ENCODE measurements at regions not wholly inside any gene's neighbourhood (a gene's known extent, or its start where the extent isn't known, plus 50 kb on each side); places are given as distances from the start of the nearest gene placed in this dataset.

GRCh38 chr15:45743426-45744235 is 108.8 kb downstream of the SQOR start:
- DNase-seq (ENCODE audit: low spot score), result no peak

DNA sequence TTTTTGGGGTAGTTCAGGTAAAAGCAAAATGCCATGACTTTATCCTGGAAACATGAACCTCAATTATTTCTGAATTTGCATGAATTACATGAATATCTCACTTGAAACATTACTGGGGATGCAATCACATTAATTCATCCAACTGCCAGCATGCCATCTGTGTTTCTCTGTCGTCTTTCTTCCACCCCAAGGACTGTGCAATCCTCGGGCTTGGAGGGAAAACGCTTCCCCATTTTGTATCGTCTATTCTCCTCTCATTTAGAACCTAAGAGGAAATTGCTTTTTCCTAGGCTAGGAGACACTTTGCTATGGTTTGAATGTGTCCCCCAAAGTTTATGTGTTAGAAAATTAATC is 109.4 kb downstream of the SQOR start:
- DNase-seq (ENCODE audit: low spot score), result no peak

DNA sequence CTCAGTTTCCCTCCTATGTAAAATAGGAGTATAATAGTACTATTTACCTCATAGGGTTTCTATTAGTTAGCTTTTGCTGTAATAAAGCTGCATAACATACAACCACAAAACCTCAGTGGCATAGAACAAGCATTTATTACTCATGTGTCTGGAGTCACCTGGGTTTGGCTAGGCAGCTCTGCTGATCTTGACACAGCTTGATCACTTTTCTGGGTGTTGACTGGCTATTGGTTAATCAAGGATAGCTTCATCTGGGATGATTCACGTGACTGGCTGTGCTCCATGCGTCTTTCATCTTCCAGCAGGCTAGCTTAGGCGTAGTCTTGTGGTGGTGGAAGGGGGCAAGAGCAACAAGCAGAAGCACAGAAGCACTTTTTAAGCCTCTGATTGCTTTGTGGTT is 112.6 kb downstream of the SQOR start:
- no peak for DNase-seq (ENCODE audit: low spot score)

- no peak for DNase-seq (ENCODE audit: low spot score)
Observed at GRCh38 chr15:45751629-45752028, 116.8 kb downstream of the SQOR start.

DNA sequence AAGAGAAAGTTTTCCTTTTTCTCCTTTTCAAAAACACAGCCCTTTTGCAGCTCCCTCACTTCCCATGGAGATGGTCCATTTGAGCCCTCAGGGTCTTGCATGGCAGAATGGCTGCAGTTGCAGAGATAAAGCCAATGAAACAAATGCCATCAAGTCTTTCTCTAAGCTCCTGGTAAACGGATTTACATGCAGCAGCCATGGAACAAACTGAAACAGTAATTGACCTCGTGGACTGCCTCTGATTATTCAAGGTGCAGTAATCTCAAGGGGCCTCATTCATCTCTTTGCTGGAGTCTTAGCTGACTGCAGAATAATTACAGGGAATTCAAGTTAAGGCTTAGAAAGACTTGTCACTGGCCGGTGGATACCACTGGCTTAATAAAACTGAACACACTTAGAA is 125.1 kb downstream of the SQOR start:
- DNase-seq (ENCODE audit: low spot score), result no peak

- no peak for DNase-seq (ENCODE audit: low spot score)
Observed at GRCh38 chr15:45762726-45763125, 127.9 kb downstream of the SQOR start.

DNA sequence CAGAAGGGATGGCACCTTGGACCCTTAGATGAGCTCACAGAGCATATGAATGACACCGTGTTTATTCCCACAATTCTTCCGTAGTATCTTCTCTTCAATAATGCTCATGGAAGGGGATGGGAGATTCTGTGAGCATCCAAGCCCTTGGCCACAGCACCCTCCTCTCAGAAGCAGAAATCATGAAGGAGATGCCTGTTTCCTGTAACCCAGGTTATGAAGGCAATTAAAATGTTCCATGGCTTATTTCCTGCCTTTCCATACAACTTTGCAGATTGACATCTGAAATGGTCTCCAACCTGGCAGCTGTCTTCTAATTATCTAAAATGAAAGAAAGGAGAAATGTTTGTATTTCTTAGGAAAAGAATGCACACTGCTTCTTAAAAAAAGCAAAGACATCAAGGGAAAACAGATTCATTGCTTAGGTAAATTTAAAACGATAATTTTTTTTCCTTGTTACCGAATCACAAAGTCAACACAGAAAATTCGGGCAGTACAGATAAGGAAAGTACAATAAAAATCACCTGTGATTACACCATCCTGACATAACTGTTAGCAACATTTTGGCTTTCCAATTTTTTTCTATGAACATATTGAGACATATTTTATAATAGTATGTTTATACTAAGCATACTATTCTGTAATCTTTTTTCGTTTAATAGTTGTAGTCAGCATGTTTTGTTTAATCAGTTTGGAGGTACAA is 128.5 kb downstream of the SQOR start:
- no peak for DNase-seq (ENCODE audit: low spot score)

DNA sequence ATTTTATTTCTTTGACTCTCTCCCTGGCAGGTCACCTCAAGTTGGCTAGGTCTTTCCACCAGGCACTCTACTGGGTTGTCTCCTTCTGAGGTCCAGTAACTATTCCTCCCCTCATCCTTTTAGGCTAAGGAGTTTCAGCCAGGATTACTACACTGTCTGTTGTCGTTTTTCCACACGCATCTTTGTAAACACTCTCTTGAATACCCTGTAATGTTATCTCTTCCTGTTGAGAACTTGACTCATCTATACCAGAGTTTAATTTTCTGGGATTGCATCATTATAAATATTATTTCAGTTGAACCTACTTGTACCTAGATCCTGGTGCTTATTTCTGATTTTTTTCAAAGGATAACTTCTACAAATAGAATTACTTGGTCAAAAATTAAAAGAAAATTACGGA is 138.3 kb downstream of the SQOR start:
- DNase-seq (ENCODE audit: low spot score), result no peak

GRCh38 chr15:45776772-45777171 is 141.9 kb downstream of the SQOR start:
- DNase-seq (ENCODE audit: low spot score), result no peak

DNA sequence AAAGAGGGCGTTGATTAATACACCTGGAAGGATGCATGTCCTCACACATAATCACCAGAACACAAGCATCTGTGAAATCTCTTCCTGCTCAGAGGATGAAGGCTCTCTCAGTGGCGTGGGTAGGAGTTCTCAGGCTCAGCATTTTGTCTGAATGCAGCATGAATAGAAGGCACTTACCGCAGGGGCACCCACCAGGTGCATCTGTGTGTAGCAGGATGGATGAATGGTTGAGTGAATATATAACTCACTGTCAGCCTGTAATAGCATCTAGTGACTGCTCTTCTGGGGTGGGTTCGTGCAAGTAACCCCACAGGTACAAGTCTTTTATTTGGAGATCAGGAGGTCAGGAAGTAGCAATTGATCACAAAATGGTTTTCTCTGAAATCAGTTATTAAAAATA is 143.0 kb downstream of the SQOR start:
- DNase-seq (ENCODE audit: low spot score), result no peak

- DNase-seq (ENCODE audit: low spot score), result no peak
Observed at GRCh38 chr15:45780352-45780751, 145.5 kb downstream of the SQOR start.

DNA sequence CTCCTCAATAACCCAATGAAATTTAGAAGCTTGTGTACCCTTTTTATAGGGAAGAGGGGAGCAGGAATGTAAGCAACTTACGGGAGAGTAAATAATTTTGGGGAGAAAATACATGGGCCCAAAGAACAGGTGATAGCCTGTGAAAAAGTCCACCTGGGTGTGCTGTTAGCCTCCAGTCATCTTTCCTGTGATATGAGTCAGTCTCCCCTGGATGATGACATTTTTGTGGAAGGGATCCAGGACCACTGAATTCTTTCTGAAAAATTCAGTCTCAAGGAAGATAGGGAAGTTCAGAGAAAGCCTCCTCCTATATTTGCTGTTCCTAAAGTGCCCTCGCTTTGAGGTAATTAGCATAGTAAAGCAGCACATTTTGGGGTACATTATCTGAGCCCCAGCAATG is 149.8 kb downstream of the SQOR start:
- no peak for DNase-seq (ENCODE audit: low spot score)

DNA sequence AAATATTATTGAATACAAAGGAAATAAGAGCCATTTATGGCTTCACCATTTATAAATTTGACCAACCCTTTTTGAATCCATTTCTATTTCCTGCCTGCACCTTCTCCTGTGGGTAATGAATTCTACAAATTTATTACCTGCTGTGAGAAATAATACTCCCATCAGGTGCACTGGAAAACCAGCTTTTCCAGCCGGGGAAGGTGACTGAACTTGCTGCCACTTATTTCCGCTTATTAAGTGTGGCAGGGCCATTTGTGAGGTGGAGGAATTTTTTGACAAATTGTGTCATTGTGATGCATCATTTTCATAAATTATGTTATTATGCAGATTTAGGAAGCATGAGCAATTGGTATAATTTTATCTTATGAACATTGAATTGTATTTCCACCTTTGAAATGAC is 151.1 kb downstream of the SQOR start:
- DNase-seq (ENCODE audit: low spot score), result no peak

DNA sequence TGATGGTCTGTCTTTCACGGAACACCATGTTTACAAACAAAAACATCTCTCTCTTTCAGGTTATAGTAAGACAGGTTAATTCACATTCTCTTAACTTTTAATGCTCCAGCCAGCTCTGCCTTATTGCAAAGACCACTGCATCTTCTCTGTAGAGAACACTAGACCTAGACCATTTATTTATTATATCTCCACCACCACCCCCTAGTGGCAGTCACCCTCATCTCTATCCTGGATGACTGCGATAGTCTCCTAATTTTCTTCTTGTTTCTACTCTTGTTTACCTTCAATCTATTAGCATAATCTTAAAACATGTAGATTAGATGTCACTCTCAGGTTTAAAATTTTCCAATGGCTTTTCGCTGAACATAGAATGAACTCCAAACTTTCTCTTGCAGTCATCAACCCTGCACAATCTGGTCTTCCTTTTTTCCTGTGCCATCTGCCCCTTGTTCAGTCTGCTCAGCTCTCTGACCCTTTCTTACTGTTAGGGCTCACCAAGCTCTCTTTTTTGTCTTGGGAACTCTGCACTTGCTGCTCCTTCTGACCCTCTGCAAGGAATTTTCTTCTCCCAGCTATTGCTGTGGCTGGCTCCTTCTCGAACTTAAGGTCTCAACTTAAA is 155.6 kb downstream of the SQOR start:
- DNase-seq (ENCODE audit: low spot score), result peak; percentile 8

- DNase-seq (ENCODE audit: low spot score), result no peak
Observed at GRCh38 chr15:45794304-45794703, 159.5 kb downstream of the SQOR start.

DNA sequence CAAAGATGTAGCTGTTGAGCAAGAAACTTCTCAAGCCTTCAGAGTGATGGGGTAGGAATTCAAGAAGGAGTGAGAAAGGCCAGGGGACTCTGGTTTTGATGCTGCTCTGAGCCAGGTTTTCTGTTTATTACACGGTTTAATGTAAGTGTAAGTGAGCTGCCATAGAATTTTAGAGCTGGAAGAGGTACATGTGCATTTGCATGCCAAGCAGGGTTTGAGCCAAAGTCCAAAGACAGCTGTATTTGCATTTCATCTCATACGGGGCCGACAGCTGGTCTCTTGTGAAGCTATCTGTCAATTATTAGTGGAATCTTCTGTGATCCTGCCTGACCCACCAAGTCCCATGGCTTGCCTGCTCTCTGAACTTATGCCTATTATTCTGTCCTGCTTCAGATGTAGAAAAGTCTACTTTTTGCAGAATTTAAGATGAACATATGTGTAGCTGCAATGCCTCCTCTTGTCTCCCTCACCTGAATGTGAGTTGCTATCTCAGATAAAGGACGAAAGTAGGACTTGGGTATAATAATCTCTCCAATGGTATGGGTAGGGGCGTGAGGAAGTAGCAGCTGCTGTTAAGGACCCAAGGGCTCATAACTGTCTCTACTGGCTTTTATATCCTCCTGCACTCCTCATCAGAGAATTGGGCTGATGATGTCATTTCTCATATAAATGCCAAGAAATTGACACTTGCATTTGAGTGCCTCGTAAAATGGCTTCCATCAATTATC is 160.0 kb downstream of the SQOR start:
- no peak for DNase-seq (ENCODE audit: low spot score)

- peak; percentile 47 for DNase-seq (ENCODE audit: low spot score)
Observed at GRCh38 chr15:45795440-45796069, 160.7 kb downstream of the SQOR start.

DNA sequence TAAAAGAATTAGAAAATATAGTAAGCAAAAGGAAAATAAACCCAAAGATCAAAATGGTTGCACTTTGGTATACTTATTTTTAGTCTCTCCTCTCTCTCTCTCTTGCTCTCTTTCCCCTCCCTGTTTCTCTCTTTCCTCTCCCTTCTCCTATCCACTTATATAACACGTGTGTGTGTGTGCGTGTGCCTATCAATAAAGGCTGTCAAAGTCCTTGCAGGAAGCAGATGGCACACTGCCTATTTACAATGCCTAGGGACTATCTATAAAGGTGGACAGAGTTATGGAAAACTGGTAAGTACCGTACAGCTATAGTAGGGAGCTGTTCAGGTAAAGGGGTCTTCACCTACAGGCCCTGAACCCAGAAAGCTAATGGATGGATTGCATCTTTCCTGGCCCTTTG is 161.6 kb downstream of the SQOR start:
- DNase-seq (ENCODE audit: low spot score), result no peak

DNA sequence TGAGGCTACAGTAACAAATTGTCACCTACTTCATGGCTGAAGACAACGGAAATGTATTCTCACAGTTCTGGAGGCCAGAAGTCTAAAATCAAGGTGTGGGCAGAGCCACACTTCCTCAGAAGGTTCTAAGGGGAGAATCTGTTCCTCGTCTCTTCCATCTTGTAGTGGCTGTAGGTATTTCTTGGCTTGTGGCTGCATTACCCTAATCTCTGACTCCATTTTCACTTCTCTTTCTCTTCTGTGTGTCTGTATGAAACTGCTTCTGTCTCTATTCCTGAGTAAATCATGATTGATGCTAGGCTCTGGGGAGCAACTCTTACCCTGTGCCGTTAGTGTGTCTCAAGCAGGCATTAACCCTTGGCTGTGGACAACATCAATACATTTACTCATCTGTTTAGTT is 164.7 kb downstream of the SQOR start:
- DNase-seq (ENCODE audit: low spot score), result no peak

GRCh38 chr15:45801543-45801942 is 166.7 kb downstream of the SQOR start:
- no peak for DNase-seq (ENCODE audit: low spot score)

DNA sequence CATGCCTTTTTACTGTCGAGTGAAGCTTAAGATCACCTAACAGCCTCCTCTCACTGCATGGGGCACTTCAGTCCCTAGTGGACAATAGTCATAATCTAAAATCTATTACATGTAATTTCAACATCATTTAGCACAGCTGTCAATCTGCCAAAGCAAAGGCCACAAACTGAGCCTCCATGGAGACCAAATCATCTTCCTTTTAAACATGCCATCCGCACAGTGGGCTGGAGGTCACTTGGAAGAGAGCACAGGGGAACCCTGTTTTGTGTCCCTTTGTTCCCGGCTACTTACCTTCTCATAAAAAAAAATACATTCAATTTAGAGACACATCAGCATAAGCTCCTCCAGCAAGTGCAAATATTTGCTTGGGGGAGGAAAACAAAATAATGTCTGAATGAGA is 167.3 kb downstream of the SQOR start:
- no peak for DNase-seq (ENCODE audit: low spot score)

DNA sequence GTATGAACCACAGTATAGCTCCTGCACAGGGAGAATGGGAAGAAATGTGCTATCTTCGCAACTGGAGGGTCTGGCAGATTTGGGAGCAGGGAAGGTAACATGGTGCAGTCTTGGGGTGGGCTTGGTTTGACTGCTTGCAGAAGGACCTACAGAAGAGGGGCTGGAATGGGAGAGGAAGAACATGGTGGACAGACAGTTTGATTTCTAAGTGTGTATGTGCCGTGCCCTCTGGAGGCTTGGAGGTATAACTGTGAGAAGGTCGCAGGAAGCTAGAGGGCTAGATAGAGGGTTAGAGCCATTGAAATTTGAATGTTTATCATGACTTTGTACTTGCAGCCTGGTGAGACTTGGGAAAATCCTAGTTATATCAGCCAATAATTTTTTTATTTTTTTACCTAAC is 169.2 kb downstream of the SQOR start:
- DNase-seq (ENCODE audit: low spot score), result no peak
